SH-SY5Y (cell line): ENCODE measurements at regions not wholly inside any gene's neighbourhood (a gene's known extent, or its start where the extent isn't known, plus 50 kb on each side); places are given as distances from the start of the nearest gene placed in this dataset.

ENCODE experiments used
- GATA2 ChIP-seq: IDR thresholded peaks from 2 replicates; pipeline ENCODE4 v1.6.1; 2011; ENCODE audit warnings: mild to moderate bottlenecking, low read depth, low read length
- GATA3 ChIP-seq: IDR thresholded peaks from 2 replicates; pipeline ENCODE4 v1.6.1; 2011; ENCODE audit warnings: low read depth, mild to moderate bottlenecking, low read length, moderate library complexity

DNA sequence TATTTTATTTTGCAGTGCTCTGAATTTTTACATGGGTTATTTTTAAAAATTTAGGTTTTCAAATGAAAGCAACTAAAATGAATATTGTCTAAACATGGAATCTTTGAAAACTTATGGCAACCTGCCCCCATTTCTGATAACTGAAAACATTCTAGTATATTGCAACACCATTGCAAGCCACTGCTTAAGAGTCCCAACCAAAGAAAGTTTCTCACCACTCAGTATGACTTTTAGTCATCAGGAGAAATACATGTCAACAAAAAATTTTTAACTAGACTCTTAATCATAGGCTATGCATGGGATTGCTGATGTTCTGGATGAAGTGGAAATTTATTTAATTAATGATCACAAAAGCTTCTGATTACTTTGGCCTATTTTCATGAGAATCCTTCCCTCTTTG, 112.1 kb downstream of the TNFSF18 start:
- no peak for TF ChIP-seq GATA2
- TF ChIP-seq GATA3 = no peak
